ENCODE measurements at regions not wholly inside any gene's neighbourhood (a gene's known extent, or its start where the extent isn't known, plus 50 kb on each side); places are given as distances from the start of the nearest gene placed in this dataset.

- TF ChIP-seq POLR2A (IDR thresholded peaks at IDR 0.05) (no peak), CTCF (IDR thresholded peaks at IDR 0.05) (no peak)
Measured at GRCh38 chr18:22640281-22640842, 222.6 kb upstream of the CTAGE1 start.

Data from esophagus squamous epithelium (tissue), 4 donors.